HL-60 (cell line): ENCODE measurements at regions not wholly inside any gene's neighbourhood (a gene's known extent, or its start where the extent isn't known, plus 50 kb on each side); places are given as distances from the start of the nearest gene placed in this dataset.

Source experiments
- DNase-seq, 2 experiments: peaks; one replicate each; pipeline ENCODE4 v3.0.0-alpha.2; 2010 to 2020; ENCODE audit warnings: low read depth in 1 of 2, low spot score in 1 of 2
- H3K27ac ChIP-seq: fragments of 250-450 bp; sonication (Bioruptor Pico); replicated peaks from 2 replicates; pipeline ENCODE4 v1.5.1; 2020; ENCODE audit warnings: mild to moderate bottlenecking, moderate library complexity
- H3K27me3 ChIP-seq: fragments of 250-450 bp; sonication (Bioruptor Pico); 2 replicates; pipeline ENCODE4 v1.5.1; 2021; ENCODE audit warnings: mild to moderate bottlenecking, moderate library complexity; ENCODE audit not compliant: insufficient read depth, poor library complexity, severe bottlenecking
- H3K4me3 ChIP-seq: replicated peaks from 2 replicates; pipeline ENCODE4 v1.5.1; 2011; ENCODE audit warnings: mild to moderate bottlenecking, control low read depth, low read length; ENCODE audit not compliant: insufficient read depth
- GABPA ChIP-seq: IDR thresholded peaks from 2 replicates; pipeline ENCODE4 v1.6.1; 2012; ENCODE audit warnings: low read depth
- POLR2AphosphoS5 ChIP-seq: IDR thresholded peaks from 2 replicates; pipeline ENCODE4 v1.6.1; 2012; ENCODE audit warnings: low read depth
- SPI1 ChIP-seq: IDR thresholded peaks from 2 replicates; pipeline ENCODE4 v1.6.1; 2012; ENCODE audit warnings: low read depth, mild to moderate bottlenecking, borderline replicate concordance
- TF ChIP-seq, protein P1 (sequence below): IDR thresholded peaks from one replicate; pipeline ENCODE4 v1.5.1; 2011; ENCODE audit warnings: low read length, control low read depth, inconsistent platforms; ENCODE audit not compliant: insufficient read depth
- TF ChIP-seq, protein P2 (sequence below): IDR thresholded peaks from 2 replicates; pipeline ENCODE4 v1.6.1; 2012; ENCODE audit warnings: low read depth; ENCODE audit not compliant: insufficient replicate concordance

DNA sequence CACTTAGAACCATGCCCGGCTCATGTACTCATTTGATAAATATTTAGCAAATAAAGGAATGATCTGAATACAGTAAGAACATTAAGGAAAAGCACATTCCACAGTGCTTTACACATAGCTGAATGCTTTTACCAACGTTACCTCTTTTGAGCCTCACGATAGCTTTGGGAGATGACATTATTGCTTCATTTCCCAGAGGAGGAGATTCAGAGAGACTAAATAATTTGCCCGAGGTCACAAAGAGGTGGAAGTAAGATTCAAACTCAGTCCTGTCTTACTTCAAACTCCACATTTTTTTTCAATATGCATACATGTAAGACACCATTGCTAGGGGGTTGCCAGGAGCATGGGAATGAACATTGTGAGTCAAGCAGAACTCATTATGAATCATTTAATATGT, 538.5 kb downstream of the BCOR start:
- Histone ChIP-seq H3K4me3 (no peak overlapping the region), H3K27me3 (no peaks in the 10 kb centered on the region), H3K27ac (no peak overlapping the region)
- TF ChIP-seq SPI1 (no peak), GABPA (no peak), POLR2AphosphoS5 (no peak)
- TF ChIP-seq, protein P1, sequence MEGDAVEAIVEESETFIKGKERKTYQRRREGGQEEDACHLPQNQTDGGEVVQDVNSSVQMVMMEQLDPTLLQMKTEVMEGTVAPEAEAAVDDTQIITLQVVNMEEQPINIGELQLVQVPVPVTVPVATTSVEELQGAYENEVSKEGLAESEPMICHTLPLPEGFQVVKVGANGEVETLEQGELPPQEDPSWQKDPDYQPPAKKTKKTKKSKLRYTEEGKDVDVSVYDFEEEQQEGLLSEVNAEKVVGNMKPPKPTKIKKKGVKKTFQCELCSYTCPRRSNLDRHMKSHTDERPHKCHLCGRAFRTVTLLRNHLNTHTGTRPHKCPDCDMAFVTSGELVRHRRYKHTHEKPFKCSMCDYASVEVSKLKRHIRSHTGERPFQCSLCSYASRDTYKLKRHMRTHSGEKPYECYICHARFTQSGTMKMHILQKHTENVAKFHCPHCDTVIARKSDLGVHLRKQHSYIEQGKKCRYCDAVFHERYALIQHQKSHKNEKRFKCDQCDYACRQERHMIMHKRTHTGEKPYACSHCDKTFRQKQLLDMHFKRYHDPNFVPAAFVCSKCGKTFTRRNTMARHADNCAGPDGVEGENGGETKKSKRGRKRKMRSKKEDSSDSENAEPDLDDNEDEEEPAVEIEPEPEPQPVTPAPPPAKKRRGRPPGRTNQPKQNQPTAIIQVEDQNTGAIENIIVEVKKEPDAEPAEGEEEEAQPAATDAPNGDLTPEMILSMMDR = no peak
- TF ChIP-seq, protein P2, sequence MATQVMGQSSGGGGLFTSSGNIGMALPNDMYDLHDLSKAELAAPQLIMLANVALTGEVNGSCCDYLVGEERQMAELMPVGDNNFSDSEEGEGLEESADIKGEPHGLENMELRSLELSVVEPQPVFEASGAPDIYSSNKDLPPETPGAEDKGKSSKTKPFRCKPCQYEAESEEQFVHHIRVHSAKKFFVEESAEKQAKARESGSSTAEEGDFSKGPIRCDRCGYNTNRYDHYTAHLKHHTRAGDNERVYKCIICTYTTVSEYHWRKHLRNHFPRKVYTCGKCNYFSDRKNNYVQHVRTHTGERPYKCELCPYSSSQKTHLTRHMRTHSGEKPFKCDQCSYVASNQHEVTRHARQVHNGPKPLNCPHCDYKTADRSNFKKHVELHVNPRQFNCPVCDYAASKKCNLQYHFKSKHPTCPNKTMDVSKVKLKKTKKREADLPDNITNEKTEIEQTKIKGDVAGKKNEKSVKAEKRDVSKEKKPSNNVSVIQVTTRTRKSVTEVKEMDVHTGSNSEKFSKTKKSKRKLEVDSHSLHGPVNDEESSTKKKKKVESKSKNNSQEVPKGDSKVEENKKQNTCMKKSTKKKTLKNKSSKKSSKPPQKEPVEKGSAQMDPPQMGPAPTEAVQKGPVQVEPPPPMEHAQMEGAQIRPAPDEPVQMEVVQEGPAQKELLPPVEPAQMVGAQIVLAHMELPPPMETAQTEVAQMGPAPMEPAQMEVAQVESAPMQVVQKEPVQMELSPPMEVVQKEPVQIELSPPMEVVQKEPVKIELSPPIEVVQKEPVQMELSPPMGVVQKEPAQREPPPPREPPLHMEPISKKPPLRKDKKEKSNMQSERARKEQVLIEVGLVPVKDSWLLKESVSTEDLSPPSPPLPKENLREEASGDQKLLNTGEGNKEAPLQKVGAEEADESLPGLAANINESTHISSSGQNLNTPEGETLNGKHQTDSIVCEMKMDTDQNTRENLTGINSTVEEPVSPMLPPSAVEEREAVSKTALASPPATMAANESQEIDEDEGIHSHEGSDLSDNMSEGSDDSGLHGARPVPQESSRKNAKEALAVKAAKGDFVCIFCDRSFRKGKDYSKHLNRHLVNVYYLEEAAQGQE = no peak
- no peak for DNase-seq

DNA sequence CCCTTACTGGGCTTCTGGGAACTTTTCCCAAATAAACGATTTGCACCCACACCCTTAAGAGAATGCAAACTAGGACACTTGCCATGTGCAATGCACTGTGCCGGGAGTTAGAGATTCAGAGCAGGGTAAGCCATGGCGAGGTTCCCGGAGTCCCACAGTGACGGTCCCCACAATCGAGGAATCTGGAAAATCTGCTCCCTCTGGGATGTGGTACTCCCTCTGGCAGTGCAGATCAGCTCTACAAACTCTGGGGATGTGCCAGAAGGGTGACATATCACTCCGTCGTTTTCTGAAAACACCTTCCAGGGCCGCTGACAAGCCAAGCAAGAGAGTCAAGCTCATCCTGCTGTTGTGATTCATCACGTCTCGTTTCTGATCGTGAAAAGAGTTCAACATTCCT, 537.5 kb downstream of the BCOR start:
- H3K27ac ChIP-seq = no peak overlapping the region
- TF ChIP-seq, protein P1 = no peak
- no peak for DNase-seq
- no peak overlapping the region for H3K4me3 ChIP-seq
- H3K27me3 ChIP-seq = no peaks in the 10 kb centered on the region

DNA sequence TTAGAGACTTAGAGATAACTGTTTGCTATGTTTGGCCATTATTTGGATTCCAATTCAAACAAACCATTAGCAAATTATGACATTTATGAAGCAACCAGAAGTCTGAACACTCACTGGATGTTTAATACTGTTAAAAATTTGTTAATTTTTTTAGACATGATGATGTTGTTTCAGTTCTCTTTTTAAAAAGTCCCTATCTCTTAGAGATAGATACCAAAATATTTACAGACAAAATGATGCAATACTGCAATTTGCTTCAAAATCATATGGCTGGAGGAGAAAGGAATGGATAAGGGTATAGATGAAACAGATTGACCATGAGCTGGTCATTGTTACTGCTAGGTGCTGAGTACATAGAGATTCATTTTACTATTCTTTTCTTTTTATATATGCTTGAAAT, 534.6 kb downstream of the BCOR start:
- TF ChIP-seq GABPA = no peak
- no peak for DNase-seq
- Histone ChIP-seq H3K27ac (no peak overlapping the region), H3K27me3 (no peaks in the 10 kb centered on the region), H3K4me3 (no peak overlapping the region)

DNA sequence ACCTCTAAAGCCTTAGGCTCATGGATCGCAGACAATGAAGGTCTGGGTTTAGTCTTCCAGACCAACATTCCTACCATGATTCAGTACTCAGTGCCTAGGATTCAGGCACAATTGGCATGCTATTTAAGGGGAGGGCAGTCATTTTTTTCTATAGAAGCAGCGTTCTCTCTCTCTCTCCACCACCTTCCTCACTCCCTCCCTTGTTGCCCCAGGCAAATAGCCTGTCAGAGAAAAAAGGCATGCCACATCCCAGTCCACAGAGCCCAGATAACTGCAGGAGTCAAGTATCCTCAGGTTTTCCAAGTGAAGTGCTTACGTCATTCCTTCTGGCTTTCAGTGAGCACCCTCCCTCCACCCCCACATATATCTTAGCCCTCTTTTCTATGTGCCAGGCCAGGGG, 533.0 kb downstream of the BCOR start:
- Histone ChIP-seq H3K27ac (no peak overlapping the region), H3K4me3 (no peak overlapping the region), H3K27me3 (no peaks in the 10 kb centered on the region)
- TF ChIP-seq SPI1 (no peak), POLR2AphosphoS5 (no peak), GABPA (no peak)
- TF ChIP-seq, protein P2 = no peak
- TF ChIP-seq, protein P1 = no peak
- no peak for DNase-seq

DNA sequence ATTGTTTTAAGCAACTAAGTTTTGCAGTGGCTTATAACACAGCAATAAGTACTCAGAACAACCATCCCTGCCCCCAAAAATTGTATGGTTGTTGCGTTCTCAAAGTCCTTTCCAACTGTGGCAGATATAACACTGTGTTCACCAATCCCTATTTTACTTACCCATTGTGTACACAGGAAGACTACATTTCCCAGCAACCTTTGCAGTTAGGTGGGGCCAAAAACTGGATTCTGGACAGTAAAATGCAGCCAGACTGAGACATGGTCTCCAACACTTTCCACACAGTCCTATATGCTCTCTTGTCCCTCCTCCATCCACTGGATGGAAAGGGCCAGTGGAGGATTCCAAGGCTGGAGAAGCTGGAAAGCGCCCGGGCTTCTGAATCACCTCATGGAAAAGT, 523.6 kb downstream of the BCOR start:
- no peak for DNase-seq
- no peak for TF ChIP-seq POLR2AphosphoS5
- no peak for TF ChIP-seq SPI1
- TF ChIP-seq, protein P1 = no peak
- TF ChIP-seq, protein P2 = no peak
- TF ChIP-seq GABPA = no peak
- Histone ChIP-seq H3K4me3 (no peak overlapping the region), H3K27me3 (peaks cover 4% of the 10 kb centered on the region), H3K27ac (no peak overlapping the region)
